Endothelial cell of umbilical vein (primary cell): ENCODE measurements at regions not wholly inside any gene's neighbourhood (a gene's known extent, or its start where the extent isn't known, plus 50 kb on each side); places are given as distances from the start of the nearest gene placed in this dataset.

ENCODE experiments used
- BruUV-seq: library from RNA; stranded (reverse); fragments of 400-500 nt; replicated peaks from 2 replicates; lab custom pipeline; 2021; lab: Mats Ljungman, UMichigan
- CTCF ChIA-PET: fragments of 300-600, 350-600 bp; sonication (Branson Sonifier 250); formaldehyde crosslinking; loops from one replicate; lab custom pipeline; 2021; ENCODE audit warnings: antibody characterized with exemption, inconsistent platforms; lab: Charles Lee
- POLR2A ChIA-PET: fragments of 300-600, 350-600 bp; sonication (Branson Sonifier 250); formaldehyde crosslinking; loops from one replicate; lab custom pipeline; 2021; ENCODE audit warnings: antibody characterized with exemption, inconsistent platforms; lab: Charles Lee
- DNase-seq: peaks from one replicate; pipeline ENCODE4 v3.0.0-alpha.2; 2011; ENCODE audit warnings: low read depth, low spot score
- FAIRE-seq: peaks from 2 replicates; lab custom pipeline; 2011; peaks lifted over from hg19 to GRCh38; lab: Jason Lieb, UNC
- H2AFZ ChIP-seq: 2 replicates; pipeline ENCODE4 v1.6.0; 2012; ENCODE audit warnings: low read depth, low read length, control low read depth, inconsistent platforms
- H3K27ac ChIP-seq: 2 replicates; pipeline ENCODE4 v1.5.1; 2011; ENCODE audit warnings: low read depth, mild to moderate bottlenecking, control low read depth, low read length, moderate library complexity; ENCODE audit not compliant: insufficient read depth
- H3K27me3 ChIP-seq, 2 experiments: 2 replicates each; pipeline versions ENCODE4 v1.6.0 to v1.6.1; 2011; ENCODE audit warnings: low read length in 2 of 2, mixed read lengths in 1 of 2; ENCODE audit not compliant: control insufficient read depth in 2 of 2, insufficient read depth in 2 of 2
- H3K36me3 ChIP-seq, 2 experiments: 2 replicates in 1 of 2; 3 replicates in 1 of 2; pipeline ENCODE4 v1.5.1; 2011; ENCODE audit warnings: low read length in 2 of 2, mild to moderate bottlenecking in 1 of 2, moderate library complexity in 1 of 2; ENCODE audit not compliant: control insufficient read depth in 2 of 2, insufficient read depth in 2 of 2; ENCODE audit errors: extremely low read depth in 1 of 2
- H3K4me1 ChIP-seq: 3 replicates; pipeline ENCODE4 v1.5.1; 2011; ENCODE audit warnings: mild to moderate bottlenecking, low read length; ENCODE audit not compliant: control insufficient read depth, insufficient read depth; ENCODE audit errors: extremely low read depth
- H3K4me2 ChIP-seq: 2 replicates; pipeline ENCODE4 v1.6.1; 2011; ENCODE audit warnings: low read length, control low read depth, mixed read lengths; ENCODE audit not compliant: insufficient read depth
- H3K4me3 ChIP-seq, 3 experiments: fragments of 200-600 bp in 1 of 3; sonication (generic), shearing (Covaris generic) in 1 of 3; replicated peaks in 1 of 3; 2 replicates each; pipeline ENCODE4 v1.5.1; 2011 to 2016; ENCODE audit warnings: control low read depth in 3 of 3, low read length in 3 of 3, mild to moderate bottlenecking in 2 of 3, inconsistent platforms in 1 of 3, low read depth in 1 of 3, moderate library complexity in 1 of 3; ENCODE audit not compliant: insufficient read depth in 1 of 3
- H3K79me2 ChIP-seq: 2 replicates; pipeline ENCODE4 v1.6.0; 2012; ENCODE audit warnings: low read length, inconsistent platforms; ENCODE audit not compliant: control insufficient read depth, insufficient read depth
- H3K9ac ChIP-seq: replicated peaks from 2 replicates; pipeline ENCODE3; 2011; ENCODE audit warnings: low read length, control low read depth; ENCODE audit not compliant: insufficient read depth; ENCODE audit errors: extremely low read depth
- H3K9me1 ChIP-seq: replicated peaks from 3 replicates; pipeline ENCODE4 v1.6.0; 2011; ENCODE audit warnings: mild to moderate bottlenecking, low read length; ENCODE audit not compliant: control insufficient read depth, insufficient read depth; ENCODE audit errors: extremely low read depth
- H3K9me3 ChIP-seq: replicated peaks from 2 replicates; pipeline ENCODE4 v1.5.1; 2012; ENCODE audit warnings: low read length, inconsistent platforms; ENCODE audit not compliant: control insufficient read depth, insufficient read depth
- H4K20me1 ChIP-seq: replicated peaks from 2 replicates; pipeline ENCODE3; 2011; ENCODE audit warnings: mild to moderate bottlenecking, low read length; ENCODE audit not compliant: control insufficient read depth, insufficient read depth; ENCODE audit errors: extremely low read depth
- CTCF ChIP-seq, 2 donors: IDR thresholded peaks; 1 replicate in 1 of 2; 2 replicates in 1 of 2; pipeline ENCODE4 v1.5.1; 2011; ENCODE audit warnings: low read length in 2 of 2, mild to moderate bottlenecking in 2 of 2, moderate library complexity in 2 of 2, control low read depth in 1 of 2, inconsistent platforms in 1 of 2, low read depth in 1 of 2; ENCODE audit not compliant: insufficient read depth in 1 of 2; ENCODE audit errors: extremely low read depth in 1 of 2
- EZH2 ChIP-seq: IDR thresholded peaks from 2 replicates; pipeline ENCODE4 v1.6.1; 2012; ENCODE audit warnings: borderline replicate concordance, low read depth, mild to moderate bottlenecking, moderate library complexity, low read length, inconsistent platforms; ENCODE audit not compliant: severe bottlenecking
- FOS ChIP-seq: IDR thresholded peaks from 2 replicates; pipeline ENCODE4 v1.6.1; 2011; ENCODE audit warnings: mild to moderate bottlenecking, low read length, moderate library complexity, borderline replicate concordance; ENCODE audit not compliant: insufficient read depth
- GATA2 ChIP-seq: IDR thresholded peaks from 2 replicates; pipeline ENCODE4 v1.7.0; 2011; ENCODE audit warnings: low read depth, mild to moderate bottlenecking, moderate library complexity, mixed read lengths, low read length; ENCODE audit not compliant: insufficient read length, insufficient read depth
- JUN ChIP-seq: IDR thresholded peaks from 2 replicates; pipeline ENCODE4 v1.6.1; 2011; ENCODE audit warnings: borderline replicate concordance, low read depth; ENCODE audit not compliant: insufficient read length, insufficient read depth
- MAX ChIP-seq: IDR thresholded peaks from 2 replicates; pipeline ENCODE4 v1.6.1; 2011; ENCODE audit not compliant: insufficient read depth, insufficient read length
- MYC ChIP-seq: IDR thresholded peaks from one replicate; pipeline ENCODE4 v1.6.1; 2011; ENCODE audit warnings: mild to moderate bottlenecking, low read depth, low read length
- POLR2A ChIP-seq: IDR thresholded peaks from 2 replicates; pipeline ENCODE4 v1.6.1; 2012; ENCODE audit warnings: low read depth, mild to moderate bottlenecking, control low read depth, low read length
- POLR2AphosphoS5 ChIP-seq: IDR thresholded peaks from 2 replicates; pipeline ENCODE4 v1.6.1; 2012; ENCODE audit warnings: low read depth, mild to moderate bottlenecking, control low read depth, low read length, moderate library complexity; ENCODE audit not compliant: insufficient read depth
- dilution Hi-C: fragments of 300-500 bp; cut with MboI; formaldehyde crosslinking; loops from one replicate; pipeline ENCODE4 v1.15.0; 2019; ENCODE audit warnings: low sequenced_read_pairs; ENCODE audit not compliant: extremely low pct_ligation_motif_present
- intact Hi-C: fragments of 100-400 bp; cut with micrococcal nuclease; formaldehyde crosslinking; loops from one replicate; pipeline ENCODE4 v1.10.0; 2022

- ChIA-PET POLR2A (no interaction called here), CTCF (no interaction called here)
- intact Hi-C loops = no loop called here
- BruUV-seq = no TSS peak
- no peak for FAIRE-seq
- Histone ChIP-seq H3K9ac (no peak overlapping the region), H3K4me3 (no peak overlapping the region), H3K4me2 (no peak overlapping the region), H3K4me1 (peaks cover 8% of the 10 kb centered on the region), H3K79me2 (no peaks in the 10 kb centered on the region), H2AFZ (no peak overlapping the region), H4K20me1 (no peaks in the 10 kb centered on the region), H3K9me3 (no peaks in the 10 kb centered on the region), H3K27me3 (no peaks in the 10 kb centered on the region), H3K36me3 (no peaks in the 10 kb centered on the region), H3K27ac (no peak overlapping the region), H3K9me1 (no peaks in the 10 kb centered on the region)
- dilution Hi-C loops = no loop called here
- TF ChIP-seq GATA2 = no peak
- TF ChIP-seq JUN = no peak
- TF ChIP-seq MAX = no peak
- TF ChIP-seq POLR2A = no peak
- TF ChIP-seq MYC = no peak
- no peak for TF ChIP-seq POLR2AphosphoS5
- no peak for TF ChIP-seq CTCF (IDR thresholded peaks at IDR 0.05; ENCODE audit: extremely low read depth in 1 of 2, insufficient read depth in 1 of 2, low read depth in 1 of 2, low read length in 2 of 2)
- DNase-seq = no peak
Observed at GRCh38 chr3:117097351-117097750, 387.8 kb downstream of the TUSC7 start.

- Histone ChIP-seq H3K9me1 (no peaks in the 10 kb centered on the region), H3K4me3 (no peak overlapping the region), H3K4me2 (no peak overlapping the region), H2AFZ (no peak overlapping the region), H4K20me1 (no peaks in the 10 kb centered on the region), H3K9ac (no peak overlapping the region), H3K4me1 (no peaks in the 10 kb centered on the region), H3K9me3 (no peaks in the 10 kb centered on the region), H3K27ac (no peak overlapping the region), H3K79me2 (no peaks in the 10 kb centered on the region), H3K36me3 (no peaks in the 10 kb centered on the region), H3K27me3 (no peaks in the 10 kb centered on the region)
- intact Hi-C loops (no loop called here), dilution Hi-C loops (no loop called here)
- CTCF ChIA-PET = no interaction called here
- no peak for TF ChIP-seq POLR2A
- TF ChIP-seq GATA2 = no peak
- no peak for TF ChIP-seq POLR2AphosphoS5
- TF ChIP-seq FOS = no peak
- TF ChIP-seq EZH2 = no peak
- no peak for TF ChIP-seq CTCF (IDR thresholded peaks at IDR 0.05; ENCODE audit: extremely low read depth in 1 of 2, insufficient read depth in 1 of 2, low read depth in 1 of 2, low read length in 2 of 2)
- TF ChIP-seq JUN = no peak
- TF ChIP-seq MAX = no peak
- TF ChIP-seq MYC = no peak
- DNase-seq (no peak), FAIRE-seq (no peak)
- POLR2A ChIA-PET = no interaction called here
- BruUV-seq = no TSS peak
Observed at GRCh38 chr3:117101697-117102096, 392.1 kb downstream of the TUSC7 start.
